H1 (cell line): ENCODE measurements at regions not wholly inside any gene's neighbourhood (a gene's known extent, or its start where the extent isn't known, plus 50 kb on each side); places are given as distances from the start of the nearest gene placed in this dataset.

Experiments used
- CTCF ChIA-PET: fragments of 300-600 bp; sonication (Branson Sonifier 250); formaldehyde crosslinking; loops from one replicate; lab custom pipeline; 2021; ENCODE audit not compliant: partially characterized antibody; lab: Charles Lee
- POLR2A ChIA-PET: fragments of 300-600 bp; sonication (Branson Sonifier 250); formaldehyde crosslinking; loops from one replicate; lab custom pipeline; 2021; ENCODE audit warnings: inconsistent platforms; ENCODE audit not compliant: partially characterized antibody; lab: Charles Lee
- DNase-seq, 2 experiments: peaks; one replicate each; pipeline versions ENCODE4 v3.0.0 to v3.0.0-alpha.2; 2010 to 2022; ENCODE audit warnings: low spot score in 2 of 2, low read depth in 1 of 2, mixed read lengths in 1 of 2
- FAIRE-seq: peaks from 2 replicates; lab custom pipeline; 2011; peaks lifted over from hg19 to GRCh38; lab: Jason Lieb, UNC
- H2AFZ ChIP-seq: 2 replicates; pipeline ENCODE4 v1.8.1; 2012; ENCODE audit warnings: low read length, inconsistent platforms
- H2AK5ac ChIP-seq: 2 replicates; pipeline ENCODE4 v1.6.1; 2013; ENCODE audit warnings: low read depth, low read length
- H2BK120ac ChIP-seq: replicated peaks from 2 replicates; pipeline ENCODE3; 2013; ENCODE audit warnings: low read depth, low read length, inconsistent platforms
- H2BK12ac ChIP-seq: 2 replicates; pipeline ENCODE4 v1.6.1; 2013; ENCODE audit warnings: low read depth, low read length
- H2BK15ac ChIP-seq: 2 replicates; pipeline ENCODE4 v1.6.1; 2013; ENCODE audit warnings: low read length
- H2BK20ac ChIP-seq: 2 replicates; pipeline ENCODE4 v1.6.1; 2013; ENCODE audit warnings: low read length
- H2BK5ac ChIP-seq: 2 replicates; pipeline ENCODE4 v1.6.1; 2013; ENCODE audit warnings: low read depth, low read length
- H3K14ac ChIP-seq: 2 replicates; pipeline ENCODE4 v1.6.1; 2013; ENCODE audit warnings: inconsistent platforms; ENCODE audit not compliant: insufficient read length
- H3K18ac ChIP-seq: 2 replicates; pipeline ENCODE4 v1.6.1; 2013; ENCODE audit warnings: low read length; ENCODE audit errors: extremely low read depth
- H3K23ac ChIP-seq: 2 replicates; pipeline ENCODE4 v1.6.1; 2013; ENCODE audit warnings: inconsistent platforms; ENCODE audit not compliant: insufficient read length
- H3K23me2 ChIP-seq: 2 replicates; pipeline ENCODE4 v1.6.1; 2013; ENCODE audit warnings: low read depth, low read length
- H3K27ac ChIP-seq: 2 replicates; pipeline ENCODE4 v1.6.1; 2011; ENCODE audit warnings: low read depth, low read length, inconsistent platforms
- H3K27me3 ChIP-seq, 4 experiments: replicated peaks in 1 of 4; 1 replicate in 1 of 4; 2 replicates in 3 of 4; pipeline versions ENCODE4 v1.6.1 to v1.8.1; 2011 to 2013; ENCODE audit warnings: low read length in 3 of 4, mild to moderate bottlenecking in 3 of 4, inconsistent platforms in 2 of 4, mixed read lengths in 2 of 4, moderate library complexity in 1 of 4; ENCODE audit not compliant: control insufficient read depth in 3 of 4, insufficient read depth in 3 of 4; ENCODE audit errors: extremely low read depth in 1 of 4
- H3K36me3 ChIP-seq, 4 experiments: 2 replicates each; pipeline versions ENCODE4 v1.6.1 to v1.8.1; 2011 to 2013; ENCODE audit warnings: mild to moderate bottlenecking in 4 of 4, low read length in 3 of 4, moderate library complexity in 2 of 4, control low read depth in 1 of 4, inconsistent platforms in 1 of 4; ENCODE audit not compliant: insufficient read depth in 4 of 4, control insufficient read depth in 2 of 4
- H3K4ac ChIP-seq: replicated peaks from 2 replicates; pipeline ENCODE3; 2013; ENCODE audit warnings: low read length, low read depth, mixed read lengths, inconsistent platforms; ENCODE audit not compliant: insufficient read length
- H3K4me1 ChIP-seq, 4 experiments: replicated peaks in 1 of 4; 1 replicate in 1 of 4; 2 replicates in 3 of 4; pipeline versions ENCODE4 v1.6.1 to v1.8.1; 2011 to 2013; ENCODE audit warnings: low read length in 3 of 4, inconsistent platforms in 2 of 4, mixed read lengths in 1 of 4; ENCODE audit not compliant: insufficient read depth in 4 of 4, control insufficient read depth in 3 of 4
- H3K4me2 ChIP-seq, 2 experiments: 2 replicates each; pipeline versions ENCODE4 v1.6.1 to v1.8.1; 2011 to 2013; ENCODE audit warnings: low read depth in 2 of 2, low read length in 2 of 2, control low read depth in 1 of 2, inconsistent platforms in 1 of 2, mild to moderate bottlenecking in 1 of 2; ENCODE audit not compliant: insufficient read depth in 1 of 2
- H3K4me3 ChIP-seq, 4 experiments: fragments of 200-600, 300-600 bp in 1 of 4; sonication (generic), shearing (Covaris generic), sonication (Bioruptor Twin) in 1 of 4; 2 replicates each; pipeline versions ENCODE4 v1.5.1 to v1.8.1; 2011 to 2016; ENCODE audit warnings: low read length in 4 of 4, low read depth in 3 of 4, control low read depth in 2 of 4, inconsistent platforms in 2 of 4, mild to moderate bottlenecking in 2 of 4, mixed read lengths in 1 of 4, moderate library complexity in 1 of 4; ENCODE audit not compliant: insufficient read depth in 2 of 4; ENCODE audit errors: extremely low read depth in 1 of 4
- H3K56ac ChIP-seq: replicated peaks from 2 replicates; pipeline ENCODE3; 2013; ENCODE audit warnings: low read depth, mild to moderate bottlenecking, mixed read lengths, low read length, inconsistent platforms; ENCODE audit not compliant: insufficient read length
- H3K79me1 ChIP-seq: 2 replicates; pipeline ENCODE4 v1.6.1; 2013; ENCODE audit warnings: low read depth, low read length, control low read depth
- H3K79me2 ChIP-seq, 2 experiments: 2 replicates each; pipeline versions ENCODE4 v1.6.1 to v1.8.1; 2012 to 2013; ENCODE audit warnings: low read length in 2 of 2, mild to moderate bottlenecking in 2 of 2, inconsistent platforms in 1 of 2; ENCODE audit not compliant: insufficient read depth in 2 of 2, control insufficient read depth in 1 of 2
- H3K9ac ChIP-seq, 4 experiments: replicated peaks in 1 of 4; 1 replicate in 1 of 4; 2 replicates in 3 of 4; pipeline versions ENCODE4 v1.6.1 to v1.8.1; 2011 to 2013; ENCODE audit warnings: low read depth in 3 of 4, low read length in 3 of 4, control low read depth in 2 of 4, mild to moderate bottlenecking in 2 of 4, moderate library complexity in 2 of 4, inconsistent platforms in 1 of 4; ENCODE audit errors: extremely low read depth in 1 of 4
- H3K9me3 ChIP-seq, 2 experiments: 2 replicates each; pipeline versions ENCODE4 v1.6.1 to v1.8.1; 2012 to 2013; ENCODE audit warnings: mild to moderate bottlenecking in 2 of 2, moderate library complexity in 2 of 2, control low read depth in 1 of 2, inconsistent platforms in 1 of 2, low read depth in 1 of 2, low read length in 1 of 2, mixed read lengths in 1 of 2; ENCODE audit not compliant: insufficient read depth in 2 of 2
- H4K20me1 ChIP-seq, 2 experiments: replicated peaks in 1 of 2; 2 replicates each; pipeline versions ENCODE3 to v1.8.1; 2011 to 2013; ENCODE audit warnings: inconsistent platforms in 2 of 2, low read length in 2 of 2, mild to moderate bottlenecking in 1 of 2; ENCODE audit not compliant: insufficient read depth in 2 of 2, control insufficient read depth in 1 of 2
- H4K5ac ChIP-seq: 2 replicates; pipeline ENCODE4 v1.6.1; 2013; ENCODE audit warnings: low read length, low read depth, mixed read lengths, inconsistent platforms; ENCODE audit not compliant: insufficient read length
- H4K8ac ChIP-seq: 2 replicates; pipeline ENCODE4 v1.8.0; 2013; ENCODE audit warnings: mild to moderate bottlenecking, moderate library complexity, low read length, inconsistent platforms; ENCODE audit not compliant: insufficient read depth; ENCODE audit errors: extremely low read depth
- H4K91ac ChIP-seq: replicated peaks from 2 replicates; pipeline ENCODE3; 2013; ENCODE audit warnings: low read length, mixed read lengths, inconsistent platforms; ENCODE audit not compliant: insufficient read length
- ASH2L ChIP-seq: fragments of 200-600, 300-600 bp; sonication (generic); IDR thresholded peaks from one replicate; pipeline ENCODE4 v1.7.1; 2017; ENCODE audit warnings: low read length
- E2F6 ChIP-seq: IDR thresholded peaks from 2 replicates; pipeline ENCODE4 v1.6.1; 2012; ENCODE audit warnings: inconsistent platforms
- GTF2F1 ChIP-seq: IDR thresholded peaks from 2 replicates; pipeline ENCODE4 v1.6.1; 2012; ENCODE audit warnings: low read depth, low read length, improper control_type of control experiment, borderline replicate concordance
- KDM1A ChIP-seq: fragments of 200-600, 300-600 bp; sonication (generic); IDR thresholded peaks from 2 replicates; pipeline ENCODE4 v1.7.1; 2016; ENCODE audit warnings: mild to moderate bottlenecking, low read length, borderline replicate concordance
- MAFK ChIP-seq: IDR thresholded peaks from 2 replicates; pipeline ENCODE4 v1.6.1; 2012; ENCODE audit warnings: low read depth, mild to moderate bottlenecking, improper control_type of control experiment, low read length
- POU5F1 ChIP-seq: IDR thresholded peaks from 2 replicates; pipeline ENCODE4 v1.6.1; 2011; ENCODE audit warnings: low read depth, mild to moderate bottlenecking, low read length, moderate library complexity
- SAP30 ChIP-seq: fragments of 300-600 bp; sonication (generic); IDR thresholded peaks from 2 replicates; pipeline ENCODE4 v1.7.1; 2012; ENCODE audit warnings: low read length, moderate library complexity, mild to moderate bottlenecking, inconsistent platforms; ENCODE audit not compliant: insufficient read depth, insufficient replicate concordance
- SP1 ChIP-seq: IDR thresholded peaks from 2 replicates; pipeline ENCODE4 v1.6.1; 2011; ENCODE audit warnings: low read depth, low read length
- USF2 ChIP-seq: IDR thresholded peaks from 2 replicates; pipeline ENCODE4 v1.6.1; 2011; ENCODE audit warnings: low read length, improper control_type of control experiment
- ZNF274 ChIP-seq: IDR thresholded peaks from 2 replicates; pipeline ENCODE4 v1.7.0; 2012; ENCODE audit warnings: low read length, borderline replicate concordance; ENCODE audit errors: extremely low read depth
- whole genome bisulfite sequencing, 2 experiments: shearing (Covaris generic) in 1 of 2; methylation state at CpG; one replicate each; pipeline versions ENCODE4 v1.1.6 to v1.1.7; 2013 to 2015; ENCODE audit warnings: low lambda C conversion rate in 2 of 2, mixed read lengths in 2 of 2, inconsistent platforms in 1 of 2, low coverage in 1 of 2, missing lambda C conversion rate in 1 of 2; ENCODE audit not compliant: insufficient replicate concordance in 2 of 2, insufficient coverage in 1 of 2, insufficient read length in 1 of 2; ENCODE audit errors: extremely low coverage in 1 of 2, missing lambda C conversion rate in 1 of 2; 5-methylcytosine and 5-hydroxymethylcytosine counted together

DNA sequence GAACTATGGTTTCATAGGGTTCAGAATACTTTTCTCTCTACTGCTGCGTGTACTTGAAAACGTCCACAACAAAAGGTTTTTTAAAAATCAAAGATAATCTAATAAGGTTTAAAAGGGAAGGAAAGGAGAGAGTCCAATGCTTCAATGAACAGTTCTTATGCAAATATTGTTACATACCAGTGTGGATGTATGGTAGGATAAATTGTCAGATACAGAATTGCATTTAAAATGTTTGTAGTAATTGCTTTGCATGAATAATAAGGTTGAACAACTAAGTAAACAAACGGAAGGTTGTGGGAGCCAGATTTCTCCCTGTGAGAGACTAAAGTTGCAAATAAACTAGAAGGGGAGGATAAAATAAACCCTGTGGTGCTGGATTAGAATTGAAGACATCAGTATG is 53.8 kb upstream of the RBBP8 start:
- no peak overlapping the region for H2BK15ac ChIP-seq
- no peak overlapping the region for H3K18ac ChIP-seq
- H3K23me2 ChIP-seq = no peaks in the 10 kb centered on the region
- H3K4me3 ChIP-seq = no peak overlapping the region
- TF ChIP-seq USF2 = no peak
- TF ChIP-seq E2F6 = no peak
- TF ChIP-seq SAP30 = no peak
- TF ChIP-seq MAFK = no peak
- TF ChIP-seq ZNF274 = no peak
- no peak for TF ChIP-seq KDM1A
- TF ChIP-seq POU5F1 = no peak
- no peak for TF ChIP-seq SP1
- TF ChIP-seq ASH2L = no peak
- TF ChIP-seq GTF2F1 = no peak
- no peak overlapping the region for H3K4ac ChIP-seq
- no peak overlapping the region for H2BK120ac ChIP-seq
- no peak overlapping the region for H3K14ac ChIP-seq
- no peaks in the 10 kb centered on the region for H3K9me3 ChIP-seq
- H3K23ac ChIP-seq = no peak overlapping the region
- H2BK5ac ChIP-seq = no peak overlapping the region
- no peak overlapping the region for H2AK5ac ChIP-seq
- no peaks in the 10 kb centered on the region for H3K79me2 ChIP-seq
- H3K27me3 ChIP-seq = no peaks in the 10 kb centered on the region
- H4K91ac ChIP-seq = no peak overlapping the region
- 81% methylated on average over 3 of the region's 3 CpGs; no CpG with 5 or more reads in 1 of the 2 experiments for WGBS, 2 experiments
- no peak overlapping the region for H3K56ac ChIP-seq
- no peak for DNase-seq
- no peak overlapping the region for H3K9ac ChIP-seq
- H4K5ac ChIP-seq = no peak overlapping the region
- no peak overlapping the region for H3K27ac ChIP-seq
- FAIRE-seq = no peak
- no peak overlapping the region for H2AFZ ChIP-seq
- no peaks in the 10 kb centered on the region for H4K20me1 ChIP-seq
- POLR2A ChIA-PET = no interaction called here
- H2BK12ac ChIP-seq = no peak overlapping the region
- no peaks in the 10 kb centered on the region for H3K36me3 ChIP-seq
- CTCF ChIA-PET = no interaction called here
- H2BK20ac ChIP-seq = no peak overlapping the region
- H3K4me2 ChIP-seq = no peak overlapping the region
- H4K8ac ChIP-seq = no peak overlapping the region
- peaks cover 0 to 3% (median 1%) of the 10 kb centered on the region in 4 experiments; a peak in 2 of 7 replicates for H3K4me1 ChIP-seq
- no peaks in the 10 kb centered on the region for H3K79me1 ChIP-seq
